Thyroid gland (tissue), 4 donors: ENCODE measurements at regions not wholly inside any gene's neighbourhood (a gene's known extent, or its start where the extent isn't known, plus 50 kb on each side); places are given as distances from the start of the nearest gene placed in this dataset.
"Not testable (repeated sequence)": the region's sequence is repeated elsewhere in the genome, so short reads cannot be mapped to it uniquely, and the experiment has no call there.

Experiments used
- POLR2A ChIP-seq, 2 donors: fragments of 450-650 bp; IDR thresholded peaks; one replicate each; pipeline ENCODE4 v1.6.1; 2017; ENCODE audit warnings: antibody characterized with exemption in 2 of 2, mild to moderate bottlenecking in 2 of 2, moderate library complexity in 1 of 2
- TF ChIP-seq, protein P1 (sequence below), 6 experiments: fragments of 200-600 bp in 3 of 6; fragments of 450-650 bp in 3 of 6; sonication (generic) in 3 of 6; IDR thresholded peaks; one replicate each; pipeline ENCODE4 v1.5.1; 2016 to 2019; ENCODE audit warnings: antibody characterized with exemption in 6 of 6, mild to moderate bottlenecking in 2 of 6, inconsistent platforms in 1 of 6, moderate library complexity in 1 of 6

DNA sequence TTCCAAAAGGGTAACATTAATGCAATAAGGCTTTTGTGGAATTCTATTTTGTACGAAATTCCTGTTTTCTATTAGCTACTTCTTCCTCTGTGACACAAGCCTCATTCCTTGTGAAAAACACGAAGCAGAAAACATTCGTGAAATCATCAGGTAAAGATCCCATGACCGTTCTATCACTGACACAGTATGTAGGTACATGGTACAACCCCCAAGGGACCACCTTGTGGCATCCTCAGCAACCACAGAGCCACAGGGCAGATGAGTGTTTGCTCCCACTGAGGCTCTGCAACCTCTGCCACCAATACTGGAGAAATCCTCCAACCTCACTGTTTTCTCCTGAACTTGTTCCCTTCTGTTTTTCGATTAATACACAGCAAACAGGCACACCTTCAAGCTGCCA, 118.4 kb upstream of the SAMD11 start:
- TF ChIP-seq, protein P1, sequence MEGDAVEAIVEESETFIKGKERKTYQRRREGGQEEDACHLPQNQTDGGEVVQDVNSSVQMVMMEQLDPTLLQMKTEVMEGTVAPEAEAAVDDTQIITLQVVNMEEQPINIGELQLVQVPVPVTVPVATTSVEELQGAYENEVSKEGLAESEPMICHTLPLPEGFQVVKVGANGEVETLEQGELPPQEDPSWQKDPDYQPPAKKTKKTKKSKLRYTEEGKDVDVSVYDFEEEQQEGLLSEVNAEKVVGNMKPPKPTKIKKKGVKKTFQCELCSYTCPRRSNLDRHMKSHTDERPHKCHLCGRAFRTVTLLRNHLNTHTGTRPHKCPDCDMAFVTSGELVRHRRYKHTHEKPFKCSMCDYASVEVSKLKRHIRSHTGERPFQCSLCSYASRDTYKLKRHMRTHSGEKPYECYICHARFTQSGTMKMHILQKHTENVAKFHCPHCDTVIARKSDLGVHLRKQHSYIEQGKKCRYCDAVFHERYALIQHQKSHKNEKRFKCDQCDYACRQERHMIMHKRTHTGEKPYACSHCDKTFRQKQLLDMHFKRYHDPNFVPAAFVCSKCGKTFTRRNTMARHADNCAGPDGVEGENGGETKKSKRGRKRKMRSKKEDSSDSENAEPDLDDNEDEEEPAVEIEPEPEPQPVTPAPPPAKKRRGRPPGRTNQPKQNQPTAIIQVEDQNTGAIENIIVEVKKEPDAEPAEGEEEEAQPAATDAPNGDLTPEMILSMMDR (IDR thresholded peaks at IDR 0.05), result not testable (repeated sequence)
- TF ChIP-seq POLR2A (IDR thresholded peaks at IDR 0.05), result not testable (repeated sequence)
